GM13976 (cell line): ENCODE measurements at regions not wholly inside any gene's neighbourhood (a gene's known extent, or its start where the extent isn't known, plus 50 kb on each side); places are given as distances from the start of the nearest gene placed in this dataset.
"Not testable (repeated sequence)": the region's sequence is repeated elsewhere in the genome, so short reads cannot be mapped to it uniquely, and the experiment has no call there.

Experiments
- DNase-seq: peaks from one replicate; pipeline ENCODE4 v3.0.0; 2012; ENCODE audit warnings: low spot score
- CTCF ChIP-seq: IDR thresholded peaks from 2 replicates; pipeline ENCODE4 v1.5.1; 2012; ENCODE audit warnings: borderline replicate concordance, mild to moderate bottlenecking; ENCODE audit not compliant: insufficient read depth; ENCODE audit errors: extremely low read depth, missing control alignments, control extremely low read depth
- in situ Hi-C: fragments of 300-500 bp; cut with MboI; formaldehyde crosslinking; loops from one replicate; pipeline ENCODE4 v1.12.0; 2022; ENCODE audit warnings: low sequenced_read_pairs, mixed read lengths, inconsistent platforms; ENCODE audit not compliant: unreplicated experiment

DNA sequence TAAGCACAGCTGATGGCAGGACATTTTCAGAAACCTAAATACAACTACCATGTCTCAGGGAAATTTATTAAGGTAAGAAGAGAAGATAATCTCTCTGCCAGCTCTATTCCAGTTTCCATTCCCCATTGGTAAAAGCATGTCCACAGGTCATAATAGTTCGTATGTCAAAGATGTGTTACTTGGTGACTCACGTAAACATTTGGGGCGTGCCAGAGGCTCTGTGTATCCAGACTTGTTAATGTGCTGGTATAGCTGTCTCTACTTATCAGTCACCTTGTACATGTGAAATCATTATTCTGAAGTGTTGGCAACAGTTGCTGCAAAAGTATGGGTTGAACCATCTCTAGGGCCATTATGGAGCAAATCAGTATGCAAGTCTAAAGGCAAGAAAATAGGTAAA lies 1345.1 kb downstream of the SUCLG1 start:
- DNase-seq = no peak
- no peak for TF ChIP-seq CTCF
- in situ Hi-C loops = no loop called here

GRCh38 chr2:83112858-83113257 lies 1346.2 kb downstream of the SUCLG1 start:
- no peak for TF ChIP-seq CTCF
- in situ Hi-C loops = no loop called here
- no peak for DNase-seq

- no peak for DNase-seq
- in situ Hi-C loops = no loop called here
- no peak for TF ChIP-seq CTCF
Observed at GRCh38 chr2:83109284-83109683, 1349.8 kb downstream of the SUCLG1 start.

- DNase-seq = no peak
- TF ChIP-seq CTCF = no peak
- in situ Hi-C loops = no loop called here
Observed at GRCh38 chr2:83106853-83107252, 1352.2 kb downstream of the SUCLG1 start.

DNA sequence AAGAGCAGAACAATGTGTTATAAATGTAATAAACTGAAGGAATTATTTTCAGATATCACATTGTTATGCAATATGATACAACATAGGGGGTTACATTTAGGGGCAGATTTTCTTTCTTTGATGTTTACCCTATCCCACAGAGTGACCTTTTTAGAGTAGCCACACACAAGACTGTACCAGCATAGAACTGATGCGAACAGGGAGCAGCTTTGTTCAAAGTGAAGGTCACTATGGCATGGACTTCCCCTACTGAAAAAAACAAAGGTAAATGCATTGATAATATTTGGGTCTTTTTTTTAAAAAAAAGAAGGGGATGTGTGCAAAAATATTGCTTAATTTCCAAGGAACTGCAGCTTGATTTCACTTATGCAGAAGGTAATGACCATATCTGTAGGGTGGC lies 1354.9 kb downstream of the SUCLG1 start:
- DNase-seq = no peak
- in situ Hi-C loops = no loop called here
- TF ChIP-seq CTCF = no peak

DNA sequence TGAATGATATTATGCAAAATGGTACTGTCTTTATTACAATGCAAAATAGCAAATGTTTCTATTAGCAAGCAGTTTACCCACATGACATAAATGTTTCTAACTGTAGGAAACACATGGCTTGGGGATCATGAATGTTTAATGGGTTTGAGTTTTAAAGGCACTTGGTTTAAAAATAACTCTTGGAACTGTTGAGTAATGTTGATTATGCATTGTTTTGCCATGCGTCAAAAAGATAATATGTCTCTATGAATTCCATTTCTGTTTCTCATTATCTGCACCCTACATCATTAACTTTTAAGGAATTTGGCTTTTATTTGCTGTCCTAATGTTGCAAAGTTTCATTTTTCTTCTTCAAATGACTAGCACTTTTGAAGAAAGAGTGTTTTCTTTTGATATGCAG lies 1355.5 kb downstream of the SUCLG1 start:
- no peak for TF ChIP-seq CTCF
- no peak for DNase-seq
- in situ Hi-C loops = no loop called here

GRCh38 chr2:83089051-83089450 lies 1370.0 kb downstream of the SUCLG1 start:
- DNase-seq, in situ Hi-C loops: not testable (repeated sequence)
